ENCODE measurements at regions not wholly inside any gene's neighbourhood (a gene's known extent, or its start where the extent isn't known, plus 50 kb on each side); places are given as distances from the start of the nearest gene placed in this dataset.

DNA sequence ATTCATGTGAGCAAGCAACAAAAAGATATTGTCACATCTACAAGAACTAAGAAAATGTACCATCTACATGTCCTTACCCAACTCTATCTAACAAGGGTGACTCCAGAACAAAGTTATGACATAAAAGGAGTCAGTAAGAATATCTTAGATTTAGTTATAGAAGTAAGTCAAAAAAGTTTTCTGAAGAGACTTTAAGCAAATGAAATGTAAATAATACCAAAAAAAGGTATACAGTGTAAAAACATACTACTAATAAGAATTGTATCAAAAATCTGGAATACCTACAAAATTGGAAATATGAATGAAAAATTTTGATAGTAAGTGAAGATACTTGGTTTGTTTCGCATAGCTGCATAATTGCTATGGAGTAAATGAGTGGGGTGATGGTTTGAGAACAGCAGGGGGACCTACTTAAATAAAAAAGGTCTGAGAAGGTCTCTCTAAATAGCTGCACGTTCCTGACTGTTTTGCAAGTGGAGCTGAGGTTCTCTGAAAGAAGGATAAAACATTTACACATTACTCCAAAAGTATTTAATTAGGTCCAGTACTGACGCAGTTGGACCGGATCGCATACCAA lies 51.0 kb upstream of the ENPP6 start:
- no peak overlapping the region for H3K4me3 ChIP-seq
- no peaks in the 10 kb centered on the region for H3K4me1 ChIP-seq (replicated peaks)
- no peaks in the 10 kb centered on the region for H3K9me3 ChIP-seq
- DNase-seq (ENCODE audit: low spot score) = no peak
- H3K36me3 ChIP-seq = no peaks in the 10 kb centered on the region
- H3K27me3 ChIP-seq (replicated peaks; ENCODE audit: insufficient read depth) = no peaks in the 10 kb centered on the region
- intact Hi-C loops (cut with DNase I) = loop anchor here (5.0 kb wide), 1 partner anchor 209 kb away; no protein-coding TSS in a partner anchor
- no peak for TF ChIP-seq POLR2AphosphoS5 (IDR thresholded peaks at IDR 0.05)
- TF ChIP-seq, protein P1, sequence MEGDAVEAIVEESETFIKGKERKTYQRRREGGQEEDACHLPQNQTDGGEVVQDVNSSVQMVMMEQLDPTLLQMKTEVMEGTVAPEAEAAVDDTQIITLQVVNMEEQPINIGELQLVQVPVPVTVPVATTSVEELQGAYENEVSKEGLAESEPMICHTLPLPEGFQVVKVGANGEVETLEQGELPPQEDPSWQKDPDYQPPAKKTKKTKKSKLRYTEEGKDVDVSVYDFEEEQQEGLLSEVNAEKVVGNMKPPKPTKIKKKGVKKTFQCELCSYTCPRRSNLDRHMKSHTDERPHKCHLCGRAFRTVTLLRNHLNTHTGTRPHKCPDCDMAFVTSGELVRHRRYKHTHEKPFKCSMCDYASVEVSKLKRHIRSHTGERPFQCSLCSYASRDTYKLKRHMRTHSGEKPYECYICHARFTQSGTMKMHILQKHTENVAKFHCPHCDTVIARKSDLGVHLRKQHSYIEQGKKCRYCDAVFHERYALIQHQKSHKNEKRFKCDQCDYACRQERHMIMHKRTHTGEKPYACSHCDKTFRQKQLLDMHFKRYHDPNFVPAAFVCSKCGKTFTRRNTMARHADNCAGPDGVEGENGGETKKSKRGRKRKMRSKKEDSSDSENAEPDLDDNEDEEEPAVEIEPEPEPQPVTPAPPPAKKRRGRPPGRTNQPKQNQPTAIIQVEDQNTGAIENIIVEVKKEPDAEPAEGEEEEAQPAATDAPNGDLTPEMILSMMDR (IDR thresholded peaks at IDR 0.05) = no peak
- TF ChIP-seq POLR2A (IDR thresholded peaks at IDR 0.05) = no peak
- H3K27ac ChIP-seq = no peak overlapping the region
- WGBS = 77% methylated on average over 5 of the region's 5 CpGs

DNA sequence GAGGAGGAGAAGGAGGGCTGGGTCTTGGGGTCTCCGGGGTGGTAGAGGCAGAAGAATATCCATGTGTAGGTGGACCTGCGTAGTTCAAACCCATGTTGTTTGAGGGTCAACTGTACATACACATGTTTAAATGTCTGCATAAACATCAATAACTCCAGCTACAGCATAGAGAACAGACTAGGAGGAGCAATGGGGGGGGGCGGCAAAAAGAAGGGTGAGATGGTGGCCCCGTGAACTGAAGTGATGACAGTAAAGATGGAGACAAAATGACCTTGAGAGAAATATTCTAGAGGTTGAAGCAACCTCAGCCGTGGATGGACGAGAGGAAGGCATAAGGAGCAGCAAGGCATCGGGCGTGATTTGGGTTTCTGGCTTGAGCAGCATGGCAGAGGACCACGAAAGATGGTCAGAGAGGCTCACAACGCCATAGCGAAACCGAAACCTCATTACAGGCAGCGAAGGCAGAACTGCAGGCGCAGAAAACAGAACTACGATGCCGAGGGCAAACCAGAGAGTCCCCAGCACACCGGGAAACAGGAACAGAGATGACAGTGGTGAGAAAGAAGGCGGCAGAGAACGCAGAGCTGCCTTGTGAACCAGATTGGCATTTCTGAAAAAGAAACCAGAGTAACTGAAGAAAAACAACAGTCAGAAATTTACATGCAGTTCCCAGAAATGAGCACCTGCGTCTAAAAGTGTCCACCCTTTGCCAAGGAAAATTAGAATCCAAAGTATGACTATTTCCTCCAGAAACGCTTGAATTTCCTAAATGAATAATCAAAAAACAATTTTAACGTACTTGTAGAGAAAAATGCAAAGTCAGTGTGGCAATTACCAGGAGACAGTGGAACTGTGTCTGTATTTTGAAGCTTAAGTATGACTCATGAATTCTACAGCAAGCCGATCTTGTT lies 50.3 kb upstream of the ENPP6 start:
- TF ChIP-seq POLR2A (IDR thresholded peaks at IDR 0.05) = no peak
- TF ChIP-seq, protein P1 (IDR thresholded peaks at IDR 0.05) = no peak
- no peak for TF ChIP-seq POLR2AphosphoS5 (IDR thresholded peaks at IDR 0.05)
- intact Hi-C loops (cut with DNase I) = loop anchor here (5.0 kb wide), 1 partner anchor 209 kb away; no protein-coding TSS in a partner anchor
- H3K27me3 ChIP-seq (replicated peaks; ENCODE audit: insufficient read depth) = no peaks in the 10 kb centered on the region
- 78% methylated on average over 23 of the region's 23 CpGs for WGBS
- H3K36me3 ChIP-seq = no peaks in the 10 kb centered on the region
- H3K4me3 ChIP-seq = no peak overlapping the region
- no peak for DNase-seq (ENCODE audit: low spot score)
- H3K27ac ChIP-seq = no peak overlapping the region
- H3K9me3 ChIP-seq = no peaks in the 10 kb centered on the region
- no peaks in the 10 kb centered on the region for H3K4me1 ChIP-seq (replicated peaks)

Small RNA genes in the stretch of these regions (small RNA-seq; reads per million reads assigned to genes)
- gene RN7SL28P = 0 reads per million in 2 donors
